Loucy (cell line): ENCODE measurements at regions not wholly inside any gene's neighbourhood (a gene's known extent, or its start where the extent isn't known, plus 50 kb on each side); places are given as distances from the start of the nearest gene placed in this dataset.

ENCODE experiments used
- CTCF ChIP-seq: fragments of 200-600 bp; sonication (generic); conservative IDR thresholded peaks from 2 replicates; pipeline ENCODE4 v1.5.1; 2014; ENCODE audit warnings: mild to moderate bottlenecking, antibody characterized with exemption, low read length
- EZH2phosphoT487 ChIP-seq: fragments of 200-600 bp; IDR thresholded peaks from 2 replicates; pipeline ENCODE4 v1.6.1; 2018; ENCODE audit warnings: antibody characterized with exemption, mild to moderate bottlenecking, moderate library complexity, borderline replicate concordance

- no peak for TF ChIP-seq CTCF
- no peak for TF ChIP-seq EZH2phosphoT487
Measured at GRCh38 chr5:4877579-4877978, 262.6 kb upstream of the ADAMTS16 start.
